Superior temporal gyrus (tissue), 1 donor: ENCODE measurements at regions not wholly inside any gene's neighbourhood (a gene's known extent, or its start where the extent isn't known, plus 50 kb on each side); places are given as distances from the start of the nearest gene placed in this dataset.

Experiments used
- DNase-seq: peaks from one replicate; pipeline ENCODE4 v3.0.0-alpha.2; 2016; ENCODE audit errors: extremely low spot score

DNA sequence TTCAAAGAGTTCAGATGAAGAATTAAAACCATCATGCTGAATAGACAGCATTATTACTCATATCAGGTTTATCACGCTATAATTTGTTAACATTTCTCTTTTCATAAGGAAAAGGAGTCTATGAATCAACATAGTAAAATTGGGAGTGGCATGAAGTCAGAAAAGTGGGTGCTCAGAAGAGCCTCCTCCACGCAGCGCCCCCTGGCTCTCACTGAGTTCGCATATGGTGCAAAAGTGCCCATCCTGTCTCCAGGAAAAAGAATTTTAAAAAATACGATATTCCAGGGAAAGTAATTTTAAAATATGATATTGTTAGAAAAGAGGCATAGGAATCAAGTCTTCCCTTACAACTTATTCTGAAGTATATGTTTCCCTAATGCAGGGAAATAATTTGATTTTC is 176.3 kb upstream of the TCERG1L start:
- no peak for DNase-seq

DNA sequence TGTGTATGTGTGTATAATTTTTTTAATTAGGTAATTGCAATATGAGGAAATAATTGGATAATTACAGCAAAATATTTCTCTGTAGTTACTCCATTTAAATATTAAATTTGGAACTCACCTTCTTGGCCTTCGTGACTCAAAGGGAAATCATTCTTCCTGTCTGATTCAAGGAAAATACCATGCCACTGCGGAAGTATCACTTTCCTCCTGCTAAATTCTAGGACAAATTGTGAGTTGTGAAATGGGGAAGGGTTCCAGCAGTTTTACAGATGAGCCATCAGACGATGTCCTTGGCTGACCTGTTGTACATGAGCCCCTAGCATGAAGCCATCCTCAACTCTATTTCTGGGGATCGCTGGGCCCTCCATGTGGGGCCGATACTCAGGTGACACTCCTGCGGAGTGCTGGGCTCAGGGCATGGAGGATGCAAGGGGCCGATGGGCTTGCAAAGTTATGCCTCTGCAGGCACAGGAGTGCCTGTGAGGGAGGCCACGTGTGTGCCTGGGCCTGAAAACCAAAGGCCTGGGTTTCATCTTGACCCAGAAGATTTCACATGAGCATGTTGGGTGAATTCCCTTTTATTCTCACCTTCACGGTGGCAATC is 179.6 kb upstream of the TCERG1L start:
- no peak for DNase-seq

DNA sequence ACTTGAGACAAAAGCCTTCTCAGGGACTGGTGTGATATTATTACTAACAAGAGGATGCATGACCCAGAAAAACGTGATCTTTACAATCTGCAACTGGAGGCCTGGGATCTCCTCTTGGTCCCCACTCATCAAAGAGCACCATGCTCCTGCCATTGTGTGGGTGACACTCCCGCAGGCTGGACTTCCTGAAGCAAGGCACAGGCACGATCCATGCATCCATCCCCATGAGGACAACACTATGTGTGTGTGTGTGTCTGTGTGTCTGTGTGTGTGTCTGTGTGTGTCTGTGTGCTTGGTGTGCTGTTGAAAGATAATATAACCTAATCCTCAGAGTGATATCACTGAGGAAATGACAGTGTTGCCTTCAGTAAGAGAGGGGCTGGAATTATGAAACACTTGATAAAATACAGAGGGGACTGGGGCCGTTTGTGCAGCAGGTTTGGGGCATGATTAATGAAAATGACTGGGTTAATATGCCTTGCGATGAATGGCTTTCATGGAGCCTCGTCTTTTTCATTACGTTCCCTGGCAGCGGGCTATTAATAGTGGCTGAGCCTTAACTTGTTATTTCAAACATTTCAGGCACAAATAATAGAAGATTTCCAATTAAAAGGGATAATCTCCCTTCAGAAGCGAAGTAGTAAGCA is 180.8 kb upstream of the TCERG1L start:
- no peak for DNase-seq

DNA sequence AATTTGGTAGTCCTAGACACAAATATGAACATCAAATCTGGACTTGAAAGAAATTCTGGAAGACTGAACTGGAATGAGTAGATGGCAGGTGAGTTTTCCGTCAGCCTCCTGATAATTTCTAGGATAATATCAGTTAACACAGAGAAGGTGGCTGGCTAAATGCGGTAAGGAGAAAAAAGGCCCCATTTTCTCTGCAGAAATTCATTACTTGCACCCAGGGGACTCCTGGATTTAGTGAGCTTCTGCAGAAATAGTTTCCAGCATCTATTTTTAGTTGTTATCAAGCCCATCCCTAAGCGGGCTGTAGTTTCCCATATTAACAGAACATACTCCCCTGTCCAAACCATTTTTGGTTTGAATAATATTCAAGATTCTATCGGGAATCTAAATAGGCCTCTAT is 181.9 kb upstream of the TCERG1L start:
- no peak for DNase-seq

DNA sequence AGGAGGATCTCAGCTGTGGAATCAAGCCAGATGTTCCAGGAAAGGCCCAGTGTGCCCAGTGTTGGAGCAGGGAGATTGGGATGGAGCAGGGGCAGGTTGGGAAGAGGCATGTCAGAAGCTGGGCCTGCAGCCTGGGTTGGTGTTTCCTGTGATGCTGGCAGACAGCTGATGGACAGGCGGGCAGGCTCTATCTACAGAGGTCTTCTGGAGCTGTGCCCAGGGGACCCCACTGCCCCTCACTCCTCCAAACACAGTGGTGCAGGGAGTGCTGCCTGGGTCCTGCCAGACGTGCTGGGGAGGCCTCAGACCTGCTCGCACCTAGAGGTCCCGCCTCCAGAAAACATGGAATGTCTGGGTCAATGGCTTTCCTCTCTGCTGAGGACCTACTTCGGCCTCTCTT is 182.9 kb upstream of the TCERG1L start:
- DNase-seq, result no peak

DNA sequence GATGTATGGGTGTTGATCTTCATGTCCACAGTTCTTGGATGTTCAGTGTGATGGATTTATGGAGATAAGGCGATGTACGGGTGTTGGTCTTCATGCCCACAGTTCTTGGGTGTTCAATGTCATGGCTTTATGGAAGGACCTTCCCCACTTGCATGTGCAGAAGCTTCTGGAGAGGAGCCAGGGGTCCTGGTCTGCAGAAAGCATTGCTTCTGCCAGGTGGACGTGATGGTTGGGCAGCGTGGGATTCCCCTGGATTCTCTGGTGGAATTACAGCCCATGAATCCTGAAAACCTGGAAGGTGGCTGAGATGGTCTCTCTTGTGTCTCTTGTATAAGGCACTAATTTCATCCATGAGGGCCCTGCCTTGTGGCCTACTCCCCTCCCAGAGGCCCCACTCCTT is 183.7 kb upstream of the TCERG1L start:
- no peak for DNase-seq

DNA sequence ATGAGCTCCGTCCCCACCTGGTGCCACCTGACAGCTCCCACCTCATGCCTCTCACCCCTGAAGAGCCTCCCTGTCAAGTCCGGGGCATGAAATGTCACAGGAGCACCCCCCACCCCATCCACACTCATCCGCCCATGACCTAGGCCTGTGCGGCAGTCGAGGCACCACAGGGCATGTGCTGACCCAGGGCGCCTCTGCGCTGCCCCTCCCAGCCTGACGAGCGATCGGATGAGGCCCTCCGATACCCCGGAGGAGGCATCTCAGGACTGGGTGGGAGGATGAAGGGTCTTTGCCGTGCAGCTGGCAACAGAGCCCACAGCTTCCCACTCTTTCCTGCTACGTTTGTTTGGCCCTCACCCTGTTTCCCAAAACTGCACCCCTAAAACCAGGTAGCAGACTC is 184.4 kb upstream of the TCERG1L start:
- no peak for DNase-seq

DNA sequence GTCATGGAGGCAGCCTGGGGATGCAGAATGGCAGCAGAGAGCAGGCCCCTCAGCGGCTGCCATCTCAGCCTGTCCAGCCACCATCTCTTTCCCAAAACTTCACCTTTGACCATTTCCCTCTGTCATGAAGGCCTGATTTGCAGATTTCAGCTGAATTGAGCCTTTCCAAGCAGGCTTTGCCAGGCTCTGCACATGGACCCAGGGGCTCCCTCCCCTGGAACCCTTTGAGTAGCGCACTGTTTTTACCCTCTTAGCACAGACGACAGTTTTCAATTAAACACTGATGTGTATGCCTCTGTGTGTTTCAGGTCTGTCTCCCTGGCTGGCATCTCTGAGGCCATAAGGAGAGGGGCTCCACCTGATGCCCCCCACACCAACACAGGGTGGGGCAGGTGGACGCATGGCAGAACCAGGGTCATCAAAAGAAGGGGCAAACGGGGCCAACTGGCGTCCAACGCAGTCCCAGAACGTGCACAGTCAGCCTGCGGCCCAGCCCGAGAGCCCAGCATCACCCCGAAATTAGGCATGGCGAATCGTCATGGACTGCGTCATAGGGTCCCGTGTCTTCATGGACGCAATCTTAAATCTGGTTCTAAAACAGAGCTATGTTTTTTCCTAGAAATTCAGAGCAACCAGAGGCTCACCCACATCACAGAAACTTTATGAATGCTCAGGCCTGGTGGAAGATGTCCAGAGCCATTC is 185.0 kb upstream of the TCERG1L start:
- DNase-seq, result no peak

DNA sequence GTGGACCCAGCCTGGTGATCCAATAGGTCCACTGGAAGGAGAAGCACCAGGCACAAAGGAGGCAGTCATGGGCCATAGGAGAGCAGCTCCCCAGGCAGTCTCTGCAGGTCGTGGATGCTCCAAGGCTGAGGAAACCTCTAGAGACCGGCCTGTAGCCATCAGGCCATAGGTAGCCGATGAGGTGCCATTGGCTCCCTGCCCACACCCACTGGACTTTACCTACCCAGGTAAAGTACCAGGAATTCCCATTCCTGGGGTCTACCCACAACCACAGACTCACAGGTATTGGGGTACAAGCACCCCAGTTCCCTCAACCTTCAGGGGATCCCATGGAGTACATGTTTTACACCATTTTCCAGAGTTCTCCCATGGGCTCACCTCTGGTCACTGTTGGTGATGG is 188.0 kb upstream of the TCERG1L start:
- DNase-seq, result no peak

DNA sequence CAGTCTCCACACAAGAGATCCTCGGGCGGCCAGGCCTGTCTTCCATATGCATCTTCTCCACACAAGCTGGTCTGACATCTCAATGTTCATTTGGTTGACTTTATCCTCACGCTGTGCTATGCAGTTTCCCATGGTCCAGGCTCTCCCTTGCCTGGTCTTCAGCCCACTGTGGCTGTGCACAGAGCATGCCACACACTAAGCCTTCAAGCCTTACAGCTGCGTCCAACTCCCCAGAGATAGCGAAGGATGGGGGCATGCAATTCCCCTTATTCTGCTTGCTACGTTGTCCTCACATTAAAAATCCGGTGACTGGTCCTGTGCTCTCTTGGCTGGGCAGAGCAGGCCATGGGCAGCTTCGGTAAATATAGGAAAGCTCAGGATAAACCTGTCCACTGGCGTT is 188.7 kb upstream of the TCERG1L start:
- no peak for DNase-seq

DNA sequence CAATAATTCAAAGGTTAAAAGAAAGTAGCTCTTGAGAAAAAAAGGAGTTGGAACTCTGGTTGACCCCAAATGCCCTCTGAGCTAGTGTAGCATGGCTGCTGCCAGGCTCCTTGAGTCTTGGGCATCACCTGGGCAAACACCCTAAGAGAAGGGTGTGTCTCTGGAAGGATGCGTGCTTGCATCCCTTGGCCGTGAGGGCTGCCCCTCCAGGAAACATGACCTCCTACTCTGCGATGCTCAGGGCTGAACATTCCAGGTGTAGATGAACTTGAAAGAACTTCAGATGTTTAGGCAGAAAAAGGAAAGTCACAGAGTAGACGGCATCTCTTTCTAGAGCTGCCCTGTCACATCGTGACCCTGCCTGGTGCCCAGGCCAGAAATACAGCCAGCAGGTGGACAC is 189.4 kb upstream of the TCERG1L start:
- no peak for DNase-seq

DNA sequence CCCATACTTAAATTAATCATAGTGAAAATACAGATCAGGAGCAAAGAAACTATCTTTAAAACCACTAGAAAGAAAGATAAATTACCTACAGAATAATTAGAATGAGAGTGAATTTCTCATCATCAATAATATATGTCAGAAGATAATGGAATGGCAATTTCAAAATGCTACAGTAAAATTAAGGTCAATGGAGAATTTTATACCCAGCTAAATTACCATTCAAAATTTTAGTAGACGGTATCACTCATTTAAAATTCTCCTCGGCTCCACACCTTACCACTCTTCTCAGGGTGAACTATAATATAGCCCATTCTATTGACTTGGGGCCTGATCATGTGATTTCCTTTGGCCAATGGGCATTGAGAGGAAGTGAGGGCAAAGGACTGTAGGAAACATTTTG is 192.5 kb upstream of the TCERG1L start:
- DNase-seq, result no peak

DNA sequence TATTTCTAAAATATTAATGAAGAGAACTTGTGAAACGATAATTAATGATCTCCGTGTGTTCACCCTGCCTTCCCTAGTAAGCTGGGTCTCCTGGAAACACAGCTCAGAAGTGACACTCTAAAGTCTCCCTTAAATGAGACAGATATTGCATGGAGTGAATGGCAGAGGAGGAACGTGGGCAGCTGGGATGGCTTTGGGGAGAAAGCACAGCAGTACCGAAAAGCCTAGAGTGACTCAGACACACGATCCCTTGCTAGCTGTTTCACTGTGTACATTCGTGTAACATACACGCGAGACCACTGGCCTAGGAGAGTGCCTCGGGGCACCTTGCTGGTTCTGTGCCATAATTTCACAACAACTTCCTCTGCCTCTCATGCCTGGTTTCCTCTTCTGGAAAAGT is 199.9 kb upstream of the TCERG1L start:
- no peak for DNase-seq

DNA sequence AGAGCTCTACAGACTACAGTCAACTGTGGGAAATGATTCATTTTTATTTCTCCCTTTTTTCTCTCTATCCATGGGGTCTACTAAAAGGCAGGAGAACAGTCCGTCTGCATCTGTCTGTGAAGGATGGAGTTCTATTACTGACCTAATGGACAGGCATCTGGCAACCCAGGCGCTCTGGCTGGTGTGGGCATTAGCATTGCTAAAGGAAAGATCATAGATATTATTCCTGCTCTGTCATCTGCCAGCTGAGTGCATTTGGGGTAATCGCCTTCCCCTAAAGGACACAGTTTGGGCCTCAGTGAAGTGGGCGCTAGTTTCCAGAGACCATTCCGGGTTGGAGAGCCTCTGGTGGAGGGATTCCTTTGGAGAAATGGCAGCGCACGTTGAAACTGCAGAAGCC is 201.3 kb upstream of the TCERG1L start:
- DNase-seq, result no peak

DNA sequence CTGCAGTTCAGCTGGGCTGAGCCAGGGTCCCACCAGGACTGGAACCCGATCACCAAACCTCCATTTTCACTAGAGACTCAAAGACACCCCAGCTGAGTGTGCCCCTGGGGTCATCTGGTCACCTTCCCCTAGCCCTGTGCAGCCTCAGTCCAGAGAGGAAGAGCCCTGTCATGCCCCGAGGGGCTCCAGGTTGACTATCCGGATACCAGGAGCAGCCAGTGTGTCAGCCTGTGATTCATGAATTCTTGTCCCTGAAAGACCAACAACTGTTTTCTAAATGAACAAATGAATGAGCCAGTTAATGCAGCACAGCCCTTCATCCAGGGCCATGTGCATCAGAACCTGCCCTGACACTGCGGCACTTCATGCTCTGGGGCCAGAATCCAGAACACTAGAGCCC is 201.9 kb upstream of the TCERG1L start:
- DNase-seq, result no peak

DNA sequence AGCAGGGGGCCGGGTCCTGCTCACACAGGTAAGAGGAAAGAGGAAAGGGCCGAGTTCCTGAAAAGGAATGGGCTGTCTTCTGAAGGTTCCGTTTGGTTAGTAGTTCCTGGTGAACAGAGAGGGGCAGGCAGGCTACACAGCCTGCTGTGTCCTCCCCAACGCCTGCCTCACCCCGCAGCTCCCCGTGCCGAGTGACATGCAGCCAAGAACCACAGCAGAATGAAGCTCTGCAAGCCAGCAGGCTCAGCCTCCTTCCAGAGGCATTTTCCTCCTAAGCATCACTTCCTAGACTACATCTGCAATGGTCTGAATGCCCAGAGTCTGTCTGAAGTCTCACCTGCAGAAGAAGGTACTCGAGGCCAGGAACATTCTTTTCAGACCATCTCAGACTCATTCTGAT is 202.4 kb upstream of the TCERG1L start:
- DNase-seq, result no peak

DNA sequence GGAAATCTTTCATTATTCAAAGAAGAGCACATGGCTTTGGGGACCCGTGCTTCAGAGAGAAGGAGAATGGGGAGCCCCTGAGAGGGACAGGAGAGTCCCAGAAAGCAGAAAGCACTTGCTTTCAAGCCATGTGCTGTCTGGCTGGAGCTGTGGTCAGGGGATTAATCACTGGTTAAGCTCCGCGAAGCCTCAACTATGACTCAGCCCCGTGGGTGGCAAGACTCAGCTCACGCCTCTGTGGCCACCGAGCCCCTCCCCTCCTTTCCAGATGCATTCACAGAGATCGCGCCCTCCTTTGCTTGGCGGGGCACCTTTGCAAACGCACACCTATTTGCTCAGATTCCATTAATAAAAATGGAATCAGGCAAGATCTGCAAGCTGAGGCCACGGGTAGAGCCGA is 202.9 kb upstream of the TCERG1L start:
- no peak for DNase-seq

DNA sequence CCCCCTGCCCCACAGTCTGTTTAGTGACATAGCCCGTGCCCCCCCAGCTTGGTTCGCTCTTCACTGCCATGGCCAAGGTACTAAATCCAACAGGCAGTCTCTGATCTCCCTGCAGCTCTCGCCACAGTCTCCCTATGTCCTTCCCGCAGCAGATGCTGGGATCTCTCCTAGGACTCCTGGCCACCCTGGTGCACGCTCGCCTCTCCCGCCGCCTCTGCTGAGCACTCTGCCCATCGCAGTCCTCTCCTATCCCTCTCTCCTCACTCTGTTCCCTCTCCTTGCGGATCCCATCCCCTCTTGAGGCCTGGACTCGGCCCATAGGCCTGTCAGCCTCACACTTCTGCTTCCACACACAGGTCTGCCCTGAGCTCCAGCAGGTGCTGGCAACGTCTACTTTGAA is 204.8 kb upstream of the TCERG1L start:
- no peak for DNase-seq

DNA sequence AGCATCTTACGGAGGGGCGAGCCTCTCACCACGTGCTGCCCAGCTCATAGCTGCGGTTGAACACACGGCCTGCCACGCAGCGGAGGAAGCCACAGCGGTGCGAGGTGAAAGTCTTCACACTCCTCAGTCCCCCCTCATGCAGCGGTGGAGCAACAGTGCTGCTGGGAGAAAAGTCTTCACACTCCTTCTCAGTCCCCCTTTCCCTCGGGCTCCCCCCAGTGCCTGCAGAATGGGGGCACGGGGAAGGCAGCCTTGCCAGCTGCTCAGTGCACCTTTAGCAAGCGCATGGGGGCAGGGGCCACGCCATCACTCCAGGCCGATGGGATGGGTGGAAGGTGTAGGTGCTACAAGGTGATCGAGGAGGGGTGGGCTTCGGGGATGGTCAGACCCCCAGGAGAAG is 206.3 kb upstream of the TCERG1L start:
- no peak for DNase-seq

DNA sequence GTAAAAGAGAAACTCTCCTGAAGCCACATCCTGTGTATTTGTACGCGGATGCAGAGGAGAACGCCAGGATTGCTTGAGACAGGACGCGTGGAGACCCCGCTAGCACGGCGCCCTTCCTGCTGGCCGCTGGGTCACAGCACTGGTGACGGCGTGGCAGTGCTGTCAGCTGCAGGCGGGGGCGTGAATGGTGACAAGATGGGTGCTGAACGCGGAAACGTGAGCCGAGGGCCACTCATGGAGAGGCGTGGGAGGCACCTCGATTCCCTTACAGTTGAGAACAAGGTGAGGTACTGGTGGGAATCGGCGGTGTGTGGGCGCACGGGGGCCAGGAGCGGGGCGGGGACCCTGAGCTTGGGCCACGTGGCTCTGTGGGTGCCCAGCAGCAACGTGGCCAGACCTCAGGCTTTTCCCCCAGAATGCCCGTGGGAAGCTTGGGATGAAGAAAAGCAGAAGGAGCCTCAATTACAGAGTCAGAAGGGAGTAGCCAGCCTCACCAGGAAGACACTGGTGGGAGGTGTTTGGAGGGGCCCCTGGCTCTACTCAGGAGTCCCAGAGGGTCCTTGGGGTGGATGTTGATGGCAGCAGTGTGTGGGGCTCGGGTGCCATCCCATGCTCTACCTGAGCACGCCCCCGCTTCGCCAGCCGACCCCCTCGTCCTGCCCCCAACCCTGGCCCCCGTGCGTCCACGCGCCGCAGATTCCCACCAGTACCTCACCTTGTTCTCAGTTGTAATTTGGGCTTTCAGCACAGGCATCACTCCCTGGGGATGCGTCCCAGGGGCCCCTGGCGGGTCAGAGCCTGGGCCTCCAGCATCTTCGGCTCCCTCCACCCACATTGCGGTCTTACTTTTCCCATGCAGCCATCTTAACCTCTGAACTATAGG is 208.4 kb upstream of the TCERG1L start:
- no peak for DNase-seq

DNA sequence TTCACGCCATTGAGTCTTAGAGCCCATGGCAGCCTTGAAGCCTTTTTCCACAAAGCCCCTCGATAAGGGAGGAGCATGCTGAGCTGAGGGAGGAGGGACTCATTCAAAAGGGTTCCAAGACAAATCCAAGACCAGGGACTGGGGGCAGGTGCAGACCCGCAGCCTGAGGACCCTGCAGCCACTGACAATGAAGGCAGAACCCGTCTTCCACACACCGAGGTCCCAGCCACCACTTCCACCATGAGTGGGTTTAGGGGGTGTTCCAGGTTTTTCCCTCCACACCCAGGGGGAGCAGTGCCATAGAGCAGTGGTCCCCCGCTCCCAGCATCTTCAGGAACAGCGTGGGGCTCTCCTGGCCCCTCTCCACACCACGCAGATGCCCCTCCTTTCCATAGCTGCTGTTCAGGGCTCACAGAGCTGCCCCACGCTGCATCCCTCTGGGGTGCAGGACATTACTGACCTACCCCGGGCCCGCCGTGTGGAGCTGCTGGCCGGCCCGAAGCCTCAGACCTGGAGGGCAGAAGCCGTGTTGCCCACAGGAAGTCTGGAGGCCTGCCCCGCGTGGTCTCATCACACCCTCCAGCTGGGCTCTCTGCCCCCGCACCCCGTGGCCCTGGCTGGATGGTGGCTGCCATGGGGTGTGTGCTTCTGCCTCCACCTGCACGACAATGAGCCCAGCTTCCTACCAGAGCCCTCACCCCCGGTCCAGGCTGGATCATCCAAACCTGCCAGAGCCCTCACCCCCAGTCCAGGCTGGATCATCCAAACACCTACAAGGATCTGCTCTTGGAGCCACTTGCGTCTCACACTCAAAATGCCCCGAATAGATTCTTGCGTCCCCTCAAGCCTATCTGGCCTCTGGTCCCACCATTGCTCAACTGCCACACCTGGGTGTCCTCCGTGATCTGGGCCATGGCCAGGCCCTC is 220.0 kb upstream of the TCERG1L start:
- no peak for DNase-seq
